Common myeloid progenitor, CD34-positive (primary cell): ENCODE measurements at regions not wholly inside any gene's neighbourhood (a gene's known extent, or its start where the extent isn't known, plus 50 kb on each side); places are given as distances from the start of the nearest gene placed in this dataset.

Experiments
- CTCF ChIA-PET: fragments of 350-600 bp; sonication (Branson Sonifier 250); formaldehyde crosslinking; loops from one replicate; lab custom pipeline; 2021; ENCODE audit warnings: antibody characterized with exemption; lab: Charles Lee
- POLR2A ChIA-PET: fragments of 350-600 bp; sonication (Branson Sonifier 250); formaldehyde crosslinking; loops from one replicate; lab custom pipeline; 2021; ENCODE audit warnings: antibody characterized with exemption; lab: Charles Lee
- DNase-seq, 3 donors: peaks; one replicate each; pipeline versions ENCODE4 v3.0.0 to v3.0.0-alpha.2; 2013
- H3K27ac ChIP-seq, 2 experiments: 1 replicate in 1 of 2; 2 replicates in 1 of 2; pipeline ENCODE4 v1.7.0; 2013; ENCODE audit warnings: inconsistent platforms in 2 of 2, low read length in 2 of 2, mild to moderate bottlenecking in 2 of 2, low read depth in 1 of 2, moderate library complexity in 1 of 2; ENCODE audit not compliant: severe bottlenecking in 2 of 2, insufficient read depth in 1 of 2, poor library complexity in 1 of 2
- H3K27me3 ChIP-seq, 5 experiments: replicated peaks in 2 of 5; 1 replicate in 3 of 5; 2 replicates in 2 of 5; pipeline versions ENCODE4 v1.6.1 to v1.7.0; 2013; ENCODE audit warnings: low read length in 4 of 5, mild to moderate bottlenecking in 2 of 5, moderate library complexity in 2 of 5, inconsistent platforms in 1 of 5; ENCODE audit not compliant: insufficient read depth in 5 of 5, control insufficient read depth in 4 of 5
- H3K36me3 ChIP-seq, 4 experiments: 1 replicate in 2 of 4; 2 replicates in 2 of 4; pipeline versions ENCODE4 v1.6.1 to v1.7.0; 2013; ENCODE audit warnings: low read length in 3 of 4, control low read depth in 1 of 4, mild to moderate bottlenecking in 1 of 4; ENCODE audit not compliant: control insufficient read depth in 4 of 4, insufficient read depth in 4 of 4
- H3K4me1 ChIP-seq, 4 experiments: 1 replicate in 3 of 4; 2 replicates in 1 of 4; pipeline versions ENCODE4 v1.6.1 to v1.7.1; 2013; ENCODE audit warnings: low read length in 3 of 4, mild to moderate bottlenecking in 3 of 4, control low read depth in 1 of 4, inconsistent platforms in 1 of 4, moderate library complexity in 1 of 4; ENCODE audit not compliant: control insufficient read depth in 4 of 4, insufficient read depth in 4 of 4; ENCODE audit errors: control extremely low read depth in 1 of 4
- H3K4me3 ChIP-seq, 7 experiments: 1 replicate in 4 of 7; 2 replicates in 3 of 7; pipeline versions ENCODE4 v1.5.1 to v1.7.0; 2013; ENCODE audit warnings: mild to moderate bottlenecking in 7 of 7, low read length in 6 of 7, moderate library complexity in 6 of 7, inconsistent platforms in 2 of 7, low read depth in 2 of 7, control low read depth in 1 of 7; ENCODE audit not compliant: insufficient read depth in 4 of 7, control insufficient read depth in 1 of 7; ENCODE audit errors: extremely low read depth in 1 of 7
- H3K9me3 ChIP-seq, 5 experiments: 1 replicate in 4 of 5; 2 replicates in 1 of 5; pipeline versions ENCODE4 v1.6.1 to v1.7.1; 2013; ENCODE audit warnings: low read length in 4 of 5, mild to moderate bottlenecking in 2 of 5, inconsistent platforms in 1 of 5, low read depth in 1 of 5, moderate library complexity in 1 of 5; ENCODE audit not compliant: control insufficient read depth in 4 of 5, insufficient read depth in 2 of 5; ENCODE audit errors: control extremely low read depth in 1 of 5
- WGBS: methylation state at CpG from one replicate; pipeline ENCODE4 v1.1.5; 2013; ENCODE audit not compliant: insufficient coverage; 5-methylcytosine and 5-hydroxymethylcytosine counted together

DNA sequence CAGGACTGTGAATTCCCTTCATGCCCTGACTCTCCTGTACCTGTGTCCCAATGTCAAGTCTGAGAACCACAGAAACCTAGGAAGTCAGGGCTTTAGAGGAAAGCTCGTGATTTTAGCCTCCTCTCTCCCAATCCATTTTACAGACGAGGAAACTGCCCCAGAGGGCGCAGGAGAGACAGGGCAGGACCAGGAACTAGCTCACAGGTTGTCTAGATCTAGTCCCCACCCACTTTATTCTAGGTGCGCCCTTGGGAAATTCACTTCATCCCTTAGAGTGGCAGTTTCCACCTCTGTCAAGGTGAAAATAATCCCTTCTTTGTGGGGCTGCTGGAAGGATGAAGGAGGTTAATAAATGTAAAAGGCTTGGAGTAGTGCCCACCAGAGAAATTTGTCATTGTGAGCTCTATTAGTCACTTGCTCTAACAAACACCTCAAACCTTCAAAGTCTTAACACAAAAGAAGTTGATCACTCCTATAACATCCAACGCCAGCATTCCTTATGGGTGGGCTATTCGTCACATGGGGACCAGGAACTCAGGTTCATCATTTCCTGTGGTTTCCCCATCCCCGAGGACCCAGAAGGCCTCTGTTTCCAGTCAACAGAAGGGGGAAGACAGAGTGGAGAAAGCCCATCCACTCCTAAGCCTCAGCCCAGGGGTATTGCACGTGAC lies 282.3 kb downstream of the XXYLT1 start:
- no peak overlapping the region for H3K27ac ChIP-seq
- H3K9me3 ChIP-seq: no peaks in the 10 kb centered on the region
- no peak overlapping the region for H3K4me3 ChIP-seq
- peaks cover 0 to 6% (median 0%) of the 10 kb centered on the region in 5 experiments for H3K27me3 ChIP-seq
- peaks cover 0 to 21% (median 14%) of the 10 kb centered on the region in 4 experiments for H3K4me1 ChIP-seq
- CTCF ChIA-PET: interaction anchor here (1.0 to 1.7 kb wide), 3 partner anchors 14 to 118 kb away, joined by 3 to 8 read pairs (median 4); no protein-coding TSS in a partner anchor
- H3K36me3 ChIP-seq: no peaks in the 10 kb centered on the region
- no peak for DNase-seq
- POLR2A ChIA-PET: interaction anchor here (0.6 kb wide), 1 partner anchor 16 kb away, joined by 3 read pairs; no protein-coding TSS in a partner anchor
- 100% methylated on average over 4 of the region's 8 CpGs for WGBS

DNA sequence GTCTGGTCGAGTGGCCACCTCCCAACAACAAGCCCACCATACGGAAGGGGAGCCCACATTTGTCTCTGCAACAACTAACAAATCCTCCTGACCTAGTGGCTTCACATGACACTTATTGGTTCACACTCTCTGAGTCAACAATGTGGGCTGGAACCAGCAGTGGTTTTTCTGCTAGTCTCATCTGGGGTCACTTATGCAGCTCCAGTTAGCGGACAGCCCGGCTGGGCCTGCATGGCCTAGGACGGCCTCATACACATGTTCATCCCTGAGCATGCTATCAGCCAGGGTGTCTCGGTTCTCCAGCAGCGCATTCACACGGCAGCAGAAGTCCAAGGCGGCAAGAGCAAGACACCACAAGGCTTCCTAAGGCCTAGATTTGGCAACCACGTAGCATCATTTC lies 281.7 kb downstream of the XXYLT1 start:
- Histone ChIP-seq H3K27me3 (peaks cover 0 to 2% (median 0%) of the 10 kb centered on the region in 5 experiments), H3K4me1 (peaks cover 0 to 21% (median 14%) of the 10 kb centered on the region in 4 experiments), H3K4me3 (no peak overlapping the region), H3K36me3 (no peaks in the 10 kb centered on the region), H3K9me3 (no peaks in the 10 kb centered on the region), H3K27ac (no peak overlapping the region)
- WGBS: 93% methylated on average over 9 of the region's 10 CpGs
- CTCF ChIA-PET: interaction anchor here (1.7 kb wide), 1 partner anchor 118 kb away, joined by 4 read pairs; no protein-coding TSS in a partner anchor
- POLR2A ChIA-PET: no interaction called here
- DNase-seq: no peak

DNA sequence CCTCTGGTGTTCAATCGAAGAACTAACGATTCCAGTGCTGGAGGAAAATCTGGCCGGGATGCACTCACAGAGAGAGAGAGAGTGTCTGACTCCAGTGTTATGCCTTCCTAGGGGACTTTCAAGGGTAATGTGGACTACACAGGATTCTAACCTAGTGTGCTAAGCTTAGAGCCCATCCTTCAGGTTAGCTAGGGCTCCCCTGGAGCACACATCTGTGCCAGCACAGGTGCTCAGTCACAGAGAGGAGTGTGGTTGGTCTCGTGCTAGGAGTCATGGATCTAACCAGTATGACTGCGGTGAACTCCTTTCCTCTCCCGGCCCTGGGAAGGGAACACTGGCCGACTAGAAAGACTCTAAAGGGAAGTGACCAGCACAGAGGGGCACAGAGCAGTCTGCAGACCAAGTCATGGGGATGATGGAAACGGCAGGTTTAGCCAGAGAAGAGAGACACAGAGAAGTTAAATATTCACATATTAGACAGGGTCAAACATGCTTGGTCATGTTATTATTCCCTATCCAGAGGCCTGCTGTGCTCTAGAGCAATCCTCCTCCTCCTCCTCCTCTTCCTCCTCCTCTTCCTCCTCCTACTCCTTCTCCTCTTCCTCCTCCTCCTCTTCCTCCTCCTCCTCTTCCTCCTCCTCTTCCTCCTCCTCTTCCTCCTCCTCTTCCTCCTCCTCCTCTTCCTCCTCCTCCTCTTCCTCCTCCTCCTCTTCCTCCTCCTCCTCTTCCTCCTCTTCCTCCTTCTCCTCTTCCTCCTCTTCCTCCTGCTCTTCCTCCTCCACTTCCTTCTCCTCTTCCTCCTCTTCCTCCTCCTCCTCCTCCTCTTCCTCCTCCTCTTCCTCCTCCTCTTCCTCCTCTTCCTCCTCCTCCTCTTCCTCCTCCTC lies 280.3 kb downstream of the XXYLT1 start:
- POLR2A ChIA-PET: no interaction called here
- CTCF ChIA-PET: no interaction called here
- 88% methylated on average over 8 of the region's 8 CpGs for WGBS
- no peaks in the 10 kb centered on the region for H3K36me3 ChIP-seq
- DNase-seq: no peak
- H3K4me1 ChIP-seq: peaks cover 0 to 8% (median 4%) of the 10 kb centered on the region in 4 experiments
- H3K9me3 ChIP-seq: no peaks in the 10 kb centered on the region
- no peak overlapping the region for H3K4me3 ChIP-seq
- no peak overlapping the region for H3K27ac ChIP-seq
- H3K27me3 ChIP-seq: peaks cover 0 to 2% (median 0%) of the 10 kb centered on the region in 5 experiments

DNA sequence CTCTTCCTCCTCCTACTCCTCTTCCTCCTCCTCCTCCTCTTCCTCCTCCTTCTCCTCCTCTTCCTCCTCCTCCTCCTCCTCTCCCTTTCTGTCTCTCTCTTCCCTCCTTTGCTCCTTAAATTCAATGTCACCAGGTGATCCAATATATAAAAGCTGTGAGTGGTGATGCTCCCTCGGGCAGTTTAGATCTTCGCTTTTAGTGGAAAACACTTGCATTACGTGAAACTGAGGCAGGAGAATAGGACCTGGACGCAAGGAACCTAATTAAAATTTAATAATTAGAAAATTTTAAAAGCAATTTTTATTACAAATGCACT lies 279.7 kb downstream of the XXYLT1 start:
- WGBS: no CpG with 5 or more reads among the region's 4 CpGs
- Histone ChIP-seq H3K4me3 (no peak overlapping the region), H3K4me1 (peaks cover 0 to 6% (median 3%) of the 10 kb centered on the region in 4 experiments), H3K27me3 (peaks cover 0 to 2% (median 0%) of the 10 kb centered on the region in 5 experiments), H3K27ac (no peak overlapping the region), H3K9me3 (no peaks in the 10 kb centered on the region), H3K36me3 (no peaks in the 10 kb centered on the region)
- DNase-seq: no peak
- POLR2A ChIA-PET: no interaction called here
- CTCF ChIA-PET: interaction anchor here (1.0 to 1.4 kb wide), 2 partner anchors 9 to 15 kb away, joined by 3 to 5 read pairs; no protein-coding TSS in a partner anchor

DNA sequence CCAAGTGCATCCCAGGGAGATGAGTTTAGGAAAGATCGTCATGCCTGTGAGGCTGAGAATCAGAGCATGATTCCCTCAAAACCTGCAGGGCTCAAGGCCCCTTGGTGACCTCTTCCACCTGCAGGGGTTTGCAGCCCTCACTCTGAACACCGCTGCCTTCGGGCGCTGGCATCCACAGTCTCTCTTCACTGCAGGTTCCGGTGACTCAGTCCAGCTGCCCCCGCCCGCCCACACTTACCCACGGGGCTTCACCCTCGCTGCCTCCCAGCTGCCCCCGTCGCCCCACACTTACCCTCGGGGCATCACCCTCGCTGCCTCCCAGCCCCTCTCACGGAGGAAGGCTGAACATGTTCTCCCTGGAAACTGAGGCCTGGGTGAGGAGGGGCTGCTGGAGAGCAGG lies 277.1 kb downstream of the XXYLT1 start:
- H3K36me3 ChIP-seq: no peaks in the 10 kb centered on the region
- WGBS: 100% methylated on average over 6 of the region's 14 CpGs
- H3K4me1 ChIP-seq: no peaks in the 10 kb centered on the region
- H3K9me3 ChIP-seq: no peaks in the 10 kb centered on the region
- DNase-seq: no peak
- CTCF ChIA-PET: no interaction called here
- no peak overlapping the region for H3K4me3 ChIP-seq
- POLR2A ChIA-PET: no interaction called here
- H3K27ac ChIP-seq: no peak overlapping the region
- peaks cover 0 to 1% (median 0%) of the 10 kb centered on the region in 5 experiments for H3K27me3 ChIP-seq

DNA sequence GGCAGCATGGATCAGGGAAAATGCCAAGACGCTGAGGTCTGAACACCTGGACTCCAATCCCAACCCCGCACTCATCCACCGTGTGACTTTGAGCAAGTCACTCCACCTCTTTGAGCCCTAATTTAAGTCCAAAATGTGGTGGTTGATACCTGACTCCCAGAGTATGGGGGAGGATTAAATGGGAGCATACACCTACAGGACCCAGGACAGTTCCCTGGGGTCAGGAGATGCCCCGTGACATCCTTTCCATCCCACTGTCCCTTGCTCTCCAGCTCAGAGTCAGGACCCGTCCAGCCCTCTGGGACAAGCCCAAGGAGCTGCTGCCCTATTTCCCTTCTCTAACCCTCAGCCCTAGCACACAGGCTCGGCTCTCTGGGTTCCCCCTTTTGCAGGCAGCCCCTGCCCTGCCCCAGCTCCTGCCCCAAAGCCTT lies 276.4 kb downstream of the XXYLT1 start:
- no peaks in the 10 kb centered on the region for H3K9me3 ChIP-seq
- 93% methylated on average over 4 of the region's 6 CpGs for WGBS
- DNase-seq: no peak
- no peaks in the 10 kb centered on the region for H3K36me3 ChIP-seq
- ChIA-PET CTCF (interaction anchor here (0.6 to 1.2 kb wide), 3 partner anchors 288 to 323 kb away, joined by 3 read pairs; partner anchors contain the start of gene LSG1), POLR2A (no interaction called here)
- no peaks in the 10 kb centered on the region for H3K27me3 ChIP-seq
- no peak overlapping the region for H3K4me3 ChIP-seq
- H3K4me1 ChIP-seq: no peaks in the 10 kb centered on the region
- H3K27ac ChIP-seq: no peak overlapping the region
